GM10266 (cell line): ENCODE measurements at regions not wholly inside any gene's neighbourhood (a gene's known extent, or its start where the extent isn't known, plus 50 kb on each side); places are given as distances from the start of the nearest gene placed in this dataset.

ENCODE experiments used
- DNase-seq: peaks from one replicate; pipeline ENCODE4 v3.0.0; 2012; ENCODE audit errors: extremely low spot score
- TF ChIP-seq, protein P1 (sequence below): IDR thresholded peaks from 2 replicates; pipeline ENCODE4 v1.5.1; 2012; ENCODE audit warnings: mild to moderate bottlenecking, low read depth; ENCODE audit not compliant: control insufficient read depth, insufficient read depth; ENCODE audit errors: missing control alignments

DNA sequence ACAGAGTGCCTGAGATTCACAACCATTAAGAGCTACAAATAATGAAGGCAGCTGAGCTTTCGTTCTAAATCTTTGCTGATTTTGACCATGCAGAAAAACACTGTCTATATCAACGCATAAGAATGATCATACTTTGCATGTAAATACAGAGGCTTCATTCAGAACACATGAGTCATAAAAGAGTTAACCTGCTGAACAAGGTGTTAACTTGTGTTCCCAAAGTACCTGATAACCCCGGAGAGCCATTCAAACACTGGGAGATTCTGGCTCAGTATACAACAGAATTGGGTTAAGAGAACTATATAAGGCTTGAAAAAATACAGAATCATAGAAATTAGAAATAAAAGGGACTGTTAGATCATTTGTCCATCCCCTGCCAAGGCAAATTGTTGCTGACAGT is 964.3 kb upstream of the TENM3 start:
- no peak for DNase-seq
- TF ChIP-seq, protein P1, sequence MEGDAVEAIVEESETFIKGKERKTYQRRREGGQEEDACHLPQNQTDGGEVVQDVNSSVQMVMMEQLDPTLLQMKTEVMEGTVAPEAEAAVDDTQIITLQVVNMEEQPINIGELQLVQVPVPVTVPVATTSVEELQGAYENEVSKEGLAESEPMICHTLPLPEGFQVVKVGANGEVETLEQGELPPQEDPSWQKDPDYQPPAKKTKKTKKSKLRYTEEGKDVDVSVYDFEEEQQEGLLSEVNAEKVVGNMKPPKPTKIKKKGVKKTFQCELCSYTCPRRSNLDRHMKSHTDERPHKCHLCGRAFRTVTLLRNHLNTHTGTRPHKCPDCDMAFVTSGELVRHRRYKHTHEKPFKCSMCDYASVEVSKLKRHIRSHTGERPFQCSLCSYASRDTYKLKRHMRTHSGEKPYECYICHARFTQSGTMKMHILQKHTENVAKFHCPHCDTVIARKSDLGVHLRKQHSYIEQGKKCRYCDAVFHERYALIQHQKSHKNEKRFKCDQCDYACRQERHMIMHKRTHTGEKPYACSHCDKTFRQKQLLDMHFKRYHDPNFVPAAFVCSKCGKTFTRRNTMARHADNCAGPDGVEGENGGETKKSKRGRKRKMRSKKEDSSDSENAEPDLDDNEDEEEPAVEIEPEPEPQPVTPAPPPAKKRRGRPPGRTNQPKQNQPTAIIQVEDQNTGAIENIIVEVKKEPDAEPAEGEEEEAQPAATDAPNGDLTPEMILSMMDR, result no peak

DNA sequence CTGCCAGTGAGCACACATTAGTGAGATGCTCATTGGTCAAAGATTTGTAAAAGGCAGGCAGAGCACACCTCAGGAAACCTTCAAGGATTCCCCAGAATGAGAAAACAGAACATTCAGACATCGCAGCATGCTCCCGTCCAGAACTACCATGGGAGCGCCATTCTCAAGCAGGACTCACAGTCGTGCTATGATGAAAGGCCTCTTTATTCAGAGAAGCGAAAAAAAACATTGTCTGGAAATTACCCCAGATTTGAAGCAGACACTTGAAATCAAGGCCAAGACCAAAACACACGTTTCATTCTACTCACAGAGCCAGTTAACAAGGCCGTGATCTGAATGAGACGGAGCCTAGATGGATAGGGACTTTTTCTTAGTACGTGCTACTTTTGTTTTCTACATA is 961.8 kb upstream of the TENM3 start:
- DNase-seq, result no peak
- TF ChIP-seq, protein P1, result no peak

DNA sequence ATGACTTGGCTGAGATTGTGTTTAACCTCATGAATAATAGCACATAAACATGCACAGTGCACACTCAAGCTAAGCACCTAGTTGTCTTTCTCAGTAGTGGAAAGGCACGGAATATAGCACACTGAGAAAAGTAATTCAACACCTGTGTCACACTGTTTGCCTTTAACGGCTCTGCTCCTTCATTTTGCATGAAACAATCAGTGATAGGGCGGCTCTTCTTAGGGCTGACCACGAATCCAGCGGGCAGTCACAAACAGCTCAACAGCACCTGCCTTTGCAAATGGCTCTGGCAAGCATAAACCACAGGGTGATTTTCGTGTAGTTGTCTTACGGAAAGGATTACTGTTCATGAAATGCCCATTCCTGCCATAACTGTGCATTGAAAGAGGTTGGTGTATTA is 954.0 kb upstream of the TENM3 start:
- TF ChIP-seq, protein P1, result no peak
- DNase-seq, result no peak

DNA sequence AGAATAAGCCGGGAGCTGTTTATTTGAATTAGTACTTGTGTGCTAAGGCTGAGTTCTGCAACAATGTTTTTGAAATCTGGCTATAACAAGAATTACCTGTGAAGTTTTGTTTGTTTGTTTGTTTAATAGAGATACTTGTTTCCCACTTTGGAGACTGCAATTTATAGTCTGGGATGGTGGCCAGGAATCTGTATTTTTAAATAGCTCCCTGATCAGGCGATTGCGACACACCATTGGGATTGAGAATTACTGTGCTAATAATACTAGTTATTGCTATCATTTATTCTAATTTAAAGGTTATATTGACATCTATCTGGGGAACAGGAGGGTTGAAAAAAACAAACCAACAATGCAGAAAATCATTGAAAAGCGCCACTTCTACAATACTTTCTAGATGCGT is 951.6 kb upstream of the TENM3 start:
- TF ChIP-seq, protein P1, result no peak
- DNase-seq, result no peak

DNA sequence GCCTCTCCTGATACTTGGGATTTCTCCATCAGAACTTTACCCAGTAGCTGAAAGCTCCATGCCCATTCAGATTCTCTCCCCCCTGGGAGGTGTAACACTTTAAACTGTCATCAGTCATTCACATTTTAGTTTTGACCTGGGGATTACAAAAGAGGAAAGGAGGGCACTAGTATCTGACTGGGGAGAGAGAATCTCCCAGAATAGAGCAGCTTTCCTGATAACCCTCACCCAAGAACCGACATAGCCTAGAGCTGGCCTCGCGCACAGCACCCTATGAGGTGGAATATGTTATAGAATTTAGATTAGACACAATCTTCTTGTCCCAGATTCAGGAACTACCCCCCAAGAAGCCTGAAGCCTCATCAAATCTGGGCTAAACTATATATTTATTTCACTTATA is 950.2 kb upstream of the TENM3 start:
- TF ChIP-seq, protein P1, result no peak
- DNase-seq, result no peak

DNA sequence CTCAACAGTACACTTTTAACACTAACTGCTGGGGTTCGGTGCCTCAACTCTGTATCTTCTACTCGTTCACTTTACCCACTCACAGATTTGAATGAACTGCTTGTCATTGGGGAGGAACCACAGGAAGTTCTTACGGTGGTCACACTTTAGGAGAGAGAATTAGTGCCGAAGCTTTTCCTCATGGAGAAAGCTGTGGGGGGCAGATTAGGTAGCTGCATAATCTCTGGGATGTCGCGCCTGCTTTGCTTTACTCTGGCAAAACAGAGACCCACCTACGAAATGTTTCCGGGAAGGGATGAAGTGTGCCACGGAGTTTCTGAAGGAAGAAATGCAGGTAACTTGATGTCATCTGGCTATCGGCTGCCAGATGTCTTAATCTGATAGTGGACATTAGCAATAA is 949.7 kb upstream of the TENM3 start:
- no peak for DNase-seq
- TF ChIP-seq, protein P1, result no peak

DNA sequence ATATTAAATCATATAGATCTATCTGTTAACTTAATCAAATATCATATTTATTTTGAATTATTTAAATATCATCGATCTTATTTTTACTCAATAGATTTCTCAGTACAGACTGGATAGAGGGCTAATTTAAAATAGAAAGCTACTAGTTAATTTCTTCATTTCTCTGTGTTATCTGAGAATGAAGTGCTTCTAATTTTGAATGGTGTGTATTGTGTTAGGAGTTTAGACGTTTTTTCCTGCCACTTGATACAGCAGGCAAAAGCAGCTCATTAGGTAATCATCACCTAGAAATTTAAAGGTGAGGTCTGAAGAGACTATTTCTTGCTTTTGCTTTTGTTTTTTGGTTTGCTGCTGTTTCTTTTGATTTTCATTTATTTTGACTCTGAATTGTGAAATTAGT is 948.8 kb upstream of the TENM3 start:
- TF ChIP-seq, protein P1, result no peak
- DNase-seq, result no peak
